DND-41 (cell line): ENCODE measurements at regions not wholly inside any gene's neighbourhood (a gene's known extent, or its start where the extent isn't known, plus 50 kb on each side); places are given as distances from the start of the nearest gene placed in this dataset.

ENCODE experiments used
- EZH2 ChIP-seq: IDR thresholded peaks from 3 replicates; pipeline ENCODE4 v1.6.1; 2012; ENCODE audit warnings: borderline replicate concordance, low read depth, mild to moderate bottlenecking, moderate library complexity, low read length, inconsistent platforms; ENCODE audit not compliant: severe bottlenecking
- TF ChIP-seq, protein P1 (sequence below): IDR thresholded peaks from 2 replicates; pipeline ENCODE4 v1.5.1; 2012; ENCODE audit warnings: borderline replicate concordance, low read length, moderate library complexity, mild to moderate bottlenecking; ENCODE audit not compliant: poor library complexity, severe bottlenecking; ENCODE audit errors: extremely low read depth

GRCh38 chr11:106152824-106153223 lies 75.4 kb downstream of the AASDHPPT start:
- TF ChIP-seq, protein P1, sequence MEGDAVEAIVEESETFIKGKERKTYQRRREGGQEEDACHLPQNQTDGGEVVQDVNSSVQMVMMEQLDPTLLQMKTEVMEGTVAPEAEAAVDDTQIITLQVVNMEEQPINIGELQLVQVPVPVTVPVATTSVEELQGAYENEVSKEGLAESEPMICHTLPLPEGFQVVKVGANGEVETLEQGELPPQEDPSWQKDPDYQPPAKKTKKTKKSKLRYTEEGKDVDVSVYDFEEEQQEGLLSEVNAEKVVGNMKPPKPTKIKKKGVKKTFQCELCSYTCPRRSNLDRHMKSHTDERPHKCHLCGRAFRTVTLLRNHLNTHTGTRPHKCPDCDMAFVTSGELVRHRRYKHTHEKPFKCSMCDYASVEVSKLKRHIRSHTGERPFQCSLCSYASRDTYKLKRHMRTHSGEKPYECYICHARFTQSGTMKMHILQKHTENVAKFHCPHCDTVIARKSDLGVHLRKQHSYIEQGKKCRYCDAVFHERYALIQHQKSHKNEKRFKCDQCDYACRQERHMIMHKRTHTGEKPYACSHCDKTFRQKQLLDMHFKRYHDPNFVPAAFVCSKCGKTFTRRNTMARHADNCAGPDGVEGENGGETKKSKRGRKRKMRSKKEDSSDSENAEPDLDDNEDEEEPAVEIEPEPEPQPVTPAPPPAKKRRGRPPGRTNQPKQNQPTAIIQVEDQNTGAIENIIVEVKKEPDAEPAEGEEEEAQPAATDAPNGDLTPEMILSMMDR, result no peak
- no peak for TF ChIP-seq EZH2
